GM18909 (cell line): ENCODE measurements at regions not wholly inside any gene's neighbourhood (a gene's known extent, or its start where the extent isn't known, plus 50 kb on each side); places are given as distances from the start of the nearest gene placed in this dataset.
A peak's percentile ranks its signal among the peaks of the same experiment; 100 is the strongest.

ENCODE experiments used
- ATAC-seq: cut with Tn5 transposase; IDR thresholded peaks from one replicate; pipeline ENCODE4 v1.9.1; 2021; ENCODE audit warnings: mild to moderate bottlenecking; ENCODE audit not compliant: unreplicated experiment, poor library complexity

GRCh38 chr1:36722871-36723270, 240.2 kb upstream of the CSF3R start:
- no peak for ATAC-seq

- ATAC-seq = no peak
Measured at GRCh38 chr1:36721261-36721660, 238.5 kb upstream of the CSF3R start.

GRCh38 chr1:36717431-36717830, 234.7 kb upstream of the CSF3R start:
- ATAC-seq = no peak

- no peak for ATAC-seq
Measured at GRCh38 chr1:36715797-36716196, 233.1 kb upstream of the CSF3R start.

- no peak for ATAC-seq
Measured at GRCh38 chr1:36714301-36714700, 231.6 kb upstream of the CSF3R start.

GRCh38 chr1:36711480-36711879, 228.8 kb upstream of the CSF3R start:
- ATAC-seq = no peak

- ATAC-seq = no peak
Measured at GRCh38 chr1:36710951-36711350, 228.2 kb upstream of the CSF3R start.

- no peak for ATAC-seq
Measured at GRCh38 chr1:36709869-36710481, 227.3 kb upstream of the CSF3R start.

GRCh38 chr1:36708587-36708986, 225.9 kb upstream of the CSF3R start:
- ATAC-seq = no peak

- ATAC-seq = no peak
Measured at GRCh38 chr1:36707221-36707620, 224.5 kb upstream of the CSF3R start.

GRCh38 chr1:36706416-36706815, 223.7 kb upstream of the CSF3R start:
- no peak for ATAC-seq

- ATAC-seq = no peak
Measured at GRCh38 chr1:36705629-36706028, 222.9 kb upstream of the CSF3R start.

- ATAC-seq = peak; percentile 60
Measured at GRCh38 chr1:36703526-36704208, 221.0 kb upstream of the CSF3R start.

- no peak for ATAC-seq
Measured at GRCh38 chr1:36702963-36703362, 220.2 kb upstream of the CSF3R start.

GRCh38 chr1:36699113-36699911, 216.6 kb upstream of the CSF3R start:
- ATAC-seq = no peak

GRCh38 chr1:36697836-36698605, 215.3 kb upstream of the CSF3R start:
- ATAC-seq = no peak

- ATAC-seq = no peak
Measured at GRCh38 chr1:36696261-36696940, 213.7 kb upstream of the CSF3R start.

- no peak for ATAC-seq
Measured at GRCh38 chr1:36693603-36694002, 210.9 kb upstream of the CSF3R start.

- no peak for ATAC-seq
Measured at GRCh38 chr1:36693161-36693525, 210.4 kb upstream of the CSF3R start.

GRCh38 chr1:36692465-36693160, 209.9 kb upstream of the CSF3R start:
- ATAC-seq = no peak
